ENCODE measurements at regions not wholly inside any gene's neighbourhood (a gene's known extent, or its start where the extent isn't known, plus 50 kb on each side); places are given as distances from the start of the nearest gene placed in this dataset.
"Not testable (repeated sequence)": the region's sequence is repeated elsewhere in the genome, so short reads cannot be mapped to it uniquely, and the experiment has no call there.

DNA sequence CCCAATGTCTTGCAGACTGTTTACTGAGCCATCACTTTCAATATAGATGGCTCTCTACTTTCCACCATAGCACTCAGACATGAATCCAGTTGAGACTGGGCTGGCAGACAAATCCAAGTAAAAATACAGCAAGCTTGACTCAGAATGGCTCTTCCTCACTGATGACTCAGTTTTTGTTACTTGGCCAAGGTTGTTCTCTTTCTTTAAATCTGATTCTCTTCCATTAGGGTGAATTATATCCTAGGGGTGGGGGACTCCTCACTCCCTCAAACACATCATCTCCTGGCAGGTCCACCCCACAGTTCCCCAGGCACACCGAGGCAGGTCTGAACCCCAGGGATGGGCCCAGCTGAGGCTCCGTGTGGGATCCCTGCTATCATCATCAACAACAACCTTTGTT lies 157.9 kb downstream of the MEX3B start:
- Histone ChIP-seq H3K27me3 (no peaks in the 10 kb centered on the region), H3K36me3 (no peaks in the 10 kb centered on the region), H3K4me1 (peaks cover 0 to 3% of the 10 kb centered on the region in 2 donors), H3K9me3 (no peaks in the 10 kb centered on the region), H3K4me3 (no peak overlapping the region), H3K27ac (peak overlapping the region; percentile 39 to 42)
- intact Hi-C loops (cut with DNase I; ENCODE audit: low total_unique reads) = no loop called here
- TF ChIP-seq POLR2A (IDR thresholded peaks at IDR 0.05) = no peak
- TF ChIP-seq, protein P1, sequence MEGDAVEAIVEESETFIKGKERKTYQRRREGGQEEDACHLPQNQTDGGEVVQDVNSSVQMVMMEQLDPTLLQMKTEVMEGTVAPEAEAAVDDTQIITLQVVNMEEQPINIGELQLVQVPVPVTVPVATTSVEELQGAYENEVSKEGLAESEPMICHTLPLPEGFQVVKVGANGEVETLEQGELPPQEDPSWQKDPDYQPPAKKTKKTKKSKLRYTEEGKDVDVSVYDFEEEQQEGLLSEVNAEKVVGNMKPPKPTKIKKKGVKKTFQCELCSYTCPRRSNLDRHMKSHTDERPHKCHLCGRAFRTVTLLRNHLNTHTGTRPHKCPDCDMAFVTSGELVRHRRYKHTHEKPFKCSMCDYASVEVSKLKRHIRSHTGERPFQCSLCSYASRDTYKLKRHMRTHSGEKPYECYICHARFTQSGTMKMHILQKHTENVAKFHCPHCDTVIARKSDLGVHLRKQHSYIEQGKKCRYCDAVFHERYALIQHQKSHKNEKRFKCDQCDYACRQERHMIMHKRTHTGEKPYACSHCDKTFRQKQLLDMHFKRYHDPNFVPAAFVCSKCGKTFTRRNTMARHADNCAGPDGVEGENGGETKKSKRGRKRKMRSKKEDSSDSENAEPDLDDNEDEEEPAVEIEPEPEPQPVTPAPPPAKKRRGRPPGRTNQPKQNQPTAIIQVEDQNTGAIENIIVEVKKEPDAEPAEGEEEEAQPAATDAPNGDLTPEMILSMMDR (IDR thresholded peaks at IDR 0.05) = no peak
- no peak for TF ChIP-seq POLR2AphosphoS5 (IDR thresholded peaks at IDR 0.05)
- DNase-seq (ENCODE audit: low spot score in 2 of 2) = no peak

DNA sequence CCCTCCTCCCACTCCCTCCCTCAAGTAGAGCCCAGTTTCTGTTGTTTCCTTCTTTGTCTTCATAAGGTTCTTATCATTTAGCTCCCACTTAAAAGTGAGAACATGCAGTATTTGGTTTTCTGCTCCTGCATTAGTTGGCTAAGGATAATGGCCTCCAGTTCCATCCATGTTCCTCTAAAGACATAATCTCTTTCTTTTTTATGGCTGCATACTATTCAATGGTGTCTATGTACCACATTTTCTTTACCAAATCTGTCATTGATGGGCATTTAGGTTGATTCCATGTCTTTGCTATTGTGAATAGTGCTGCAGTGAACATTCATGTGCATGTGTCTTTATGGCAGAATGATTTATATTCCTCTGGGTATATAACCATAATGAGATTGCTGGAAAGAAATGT lies 158.6 kb downstream of the MEX3B start:
- intact Hi-C loops (cut with DNase I; ENCODE audit: low total_unique reads); H3K27me3 ChIP-seq; H3K27ac ChIP-seq; H3K4me1 ChIP-seq; H3K4me3 ChIP-seq; DNase-seq (ENCODE audit: low spot score in 2 of 2); H3K9me3 ChIP-seq; H3K36me3 ChIP-seq: not testable (repeated sequence)

DNA sequence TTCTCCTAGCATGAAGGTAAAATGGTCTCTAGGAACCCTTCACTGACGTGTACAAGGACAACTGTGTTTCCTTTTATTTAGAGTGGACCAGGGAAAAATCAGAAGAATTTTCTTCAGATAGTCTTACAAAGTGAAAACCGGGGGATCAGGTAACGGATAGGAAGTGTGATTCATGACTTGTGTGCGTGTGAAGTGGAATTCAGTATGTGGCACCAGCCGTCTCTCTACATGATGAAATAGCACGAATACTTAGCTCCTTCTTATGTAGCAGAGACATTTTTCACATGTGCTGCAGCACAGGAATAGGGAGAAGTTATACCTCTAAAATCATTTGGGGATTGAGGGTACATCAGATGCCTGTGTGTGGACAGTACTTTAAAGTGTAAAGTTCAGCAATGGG lies 159.2 kb downstream of the MEX3B start:
- DNase-seq (ENCODE audit: low spot score in 2 of 2) = no peak
- intact Hi-C loops (cut with DNase I; ENCODE audit: low total_unique reads) = no loop called here

DNA sequence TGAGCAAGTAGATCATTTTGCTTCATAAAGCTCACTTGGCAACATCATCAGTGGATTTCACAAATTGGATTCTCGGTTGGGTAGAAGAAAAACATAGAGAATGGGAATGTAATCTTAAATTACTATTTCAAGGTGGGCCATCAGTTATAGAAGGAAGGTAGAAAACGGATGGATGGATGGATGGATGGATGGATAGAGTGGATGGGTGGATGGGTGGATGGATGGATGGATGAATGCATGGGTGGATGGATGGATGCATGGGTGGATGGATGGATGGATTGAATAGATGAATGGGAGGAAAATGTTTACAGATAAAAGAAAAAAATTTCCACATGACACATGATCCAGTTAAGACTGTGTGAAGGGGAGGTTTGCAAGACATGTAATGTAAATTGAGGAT lies 159.7 kb downstream of the MEX3B start:
- Histone ChIP-seq H3K27me3 (no peaks in the 10 kb centered on the region), H3K4me3 (no peak overlapping the region), H3K27ac (no peak overlapping the region), H3K36me3 (no peaks in the 10 kb centered on the region), H3K9me3 (no peaks in the 10 kb centered on the region), H3K4me1 (peaks cover 0 to 3% of the 10 kb centered on the region in 2 donors)
- DNase-seq (ENCODE audit: low spot score in 2 of 2) = no peak
- no peak for TF ChIP-seq POLR2A (IDR thresholded peaks at IDR 0.05)
- TF ChIP-seq, protein P1 (IDR thresholded peaks at IDR 0.05) = no peak
- no peak for TF ChIP-seq POLR2AphosphoS5 (IDR thresholded peaks at IDR 0.05)
- intact Hi-C loops (cut with DNase I; ENCODE audit: low total_unique reads) = no loop called here

More for the DNA sequence above, 159.2 kb downstream of the MEX3B start:
- Histone ChIP-seq H3K27me3 (no peaks in the 10 kb centered on the region), H3K36me3 (no peaks in the 10 kb centered on the region), H3K27ac (no peak overlapping the region), H3K4me1 (peaks cover 0 to 3% of the 10 kb centered on the region in 2 donors), H3K9me3 (no peaks in the 10 kb centered on the region), H3K4me3 (no peak overlapping the region)
- TF ChIP-seq, protein P1 (IDR thresholded peaks at IDR 0.05) = no peak
- no peak for TF ChIP-seq POLR2AphosphoS5 (IDR thresholded peaks at IDR 0.05)
- TF ChIP-seq POLR2A (IDR thresholded peaks at IDR 0.05) = no peak

DNA sequence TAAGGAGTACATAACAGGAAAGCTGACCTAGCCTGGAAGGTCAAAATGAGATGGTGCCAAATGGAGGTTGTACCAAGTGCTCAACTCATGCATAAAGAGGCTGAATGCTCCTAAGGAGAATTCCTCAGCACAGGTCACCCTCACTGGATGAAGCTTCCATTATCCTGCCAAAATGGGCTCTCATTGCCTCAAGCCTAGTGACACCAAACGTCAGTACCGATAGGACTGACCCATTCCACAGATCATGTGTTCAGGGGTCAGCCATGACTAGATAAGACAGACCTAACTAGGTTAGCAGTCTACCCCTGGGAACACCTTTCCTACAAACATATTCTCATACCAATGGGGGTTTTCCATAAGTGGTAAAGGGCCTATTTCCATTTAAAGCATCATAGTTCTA lies 160.7 kb downstream of the MEX3B start:
- H3K27ac ChIP-seq = no peak overlapping the region
- H3K9me3 ChIP-seq = no peaks in the 10 kb centered on the region
- H3K4me1 ChIP-seq = peaks cover 0 to 3% of the 10 kb centered on the region in 2 donors
- DNase-seq (ENCODE audit: low spot score in 2 of 2) = no peak
- no peaks in the 10 kb centered on the region for H3K27me3 ChIP-seq
- no peaks in the 10 kb centered on the region for H3K36me3 ChIP-seq
- intact Hi-C loops (cut with DNase I; ENCODE audit: low total_unique reads) = no loop called here
- TF ChIP-seq POLR2AphosphoS5 (IDR thresholded peaks at IDR 0.05) = no peak
- no peak for TF ChIP-seq POLR2A (IDR thresholded peaks at IDR 0.05)
- TF ChIP-seq, protein P1 (IDR thresholded peaks at IDR 0.05) = no peak
- H3K4me3 ChIP-seq = no peak overlapping the region

DNA sequence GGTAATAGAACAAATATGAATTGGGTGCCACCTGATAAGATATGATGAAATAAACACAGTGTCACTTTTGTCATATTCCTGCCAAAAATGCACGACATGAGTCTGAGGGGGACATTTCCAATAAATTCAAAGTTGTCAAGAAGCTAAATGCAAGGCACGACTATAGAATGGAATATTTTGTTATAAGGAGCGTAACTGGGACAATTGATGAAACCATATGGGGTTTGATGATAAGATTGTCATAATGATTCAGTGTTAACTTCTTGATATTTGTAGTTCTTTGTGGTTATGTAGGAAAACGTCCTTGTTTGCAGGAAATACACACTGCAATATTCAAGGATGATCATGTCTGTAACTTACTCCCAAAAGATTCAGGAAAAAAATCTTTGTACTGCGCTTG lies 163.3 kb downstream of the MEX3B start:
- H3K27me3 ChIP-seq = no peaks in the 10 kb centered on the region
- no peaks in the 10 kb centered on the region for H3K4me1 ChIP-seq
- no peak for TF ChIP-seq POLR2A (IDR thresholded peaks at IDR 0.05)
- TF ChIP-seq, protein P1 (IDR thresholded peaks at IDR 0.05) = no peak
- no peak for TF ChIP-seq POLR2AphosphoS5 (IDR thresholded peaks at IDR 0.05)
- H3K4me3 ChIP-seq = no peak overlapping the region
- H3K9me3 ChIP-seq = no peaks in the 10 kb centered on the region
- no peaks in the 10 kb centered on the region for H3K36me3 ChIP-seq
- H3K27ac ChIP-seq = no peak overlapping the region
- intact Hi-C loops (cut with DNase I; ENCODE audit: low total_unique reads) = no loop called here
- DNase-seq (ENCODE audit: low spot score in 2 of 2) = no peak

Measured in breast epithelium (tissue), 4 donors.